CD4-positive, alpha-beta memory T cell (primary cell): ENCODE measurements at regions not wholly inside any gene's neighbourhood (a gene's known extent, or its start where the extent isn't known, plus 50 kb on each side); places are given as distances from the start of the nearest gene placed in this dataset.

Source experiments
- CTCF ChIA-PET: fragments of 350-600 bp; sonication (Branson Sonifier 250); formaldehyde crosslinking; loops from one replicate; lab custom pipeline; 2021; ENCODE audit warnings: inconsistent platforms; ENCODE audit not compliant: partially characterized antibody; lab: Charles Lee
- POLR2A ChIA-PET: fragments of 350-600 bp; sonication (Branson Sonifier 250); formaldehyde crosslinking; loops from one replicate; lab custom pipeline; 2021; ENCODE audit not compliant: partially characterized antibody; lab: Charles Lee
- DNase-seq, 5 donors: peaks; one replicate each; pipeline versions ENCODE4 v3.0.0 to v3.0.0-alpha.2; 2020 to 2022; ENCODE audit warnings: mixed read lengths in 1 of 5
- H3K27ac ChIP-seq: one replicate; pipeline ENCODE4 v1.7.0; 2013; ENCODE audit warnings: low read depth, low read length
- H3K27me3 ChIP-seq: 2 replicates; pipeline ENCODE4 v1.7.0; 2013; ENCODE audit warnings: mild to moderate bottlenecking, low read length, moderate library complexity; ENCODE audit not compliant: insufficient read depth
- H3K36me3 ChIP-seq: 2 replicates; pipeline ENCODE4 v1.7.0; 2013; ENCODE audit warnings: mild to moderate bottlenecking, low read length, moderate library complexity; ENCODE audit not compliant: insufficient read depth
- H3K4me1 ChIP-seq: 2 replicates; pipeline ENCODE4 v1.7.0; 2013; ENCODE audit warnings: mild to moderate bottlenecking, low read length, moderate library complexity; ENCODE audit not compliant: insufficient read depth
- H3K4me3 ChIP-seq, 2 donors: one replicate each; pipeline ENCODE4 v1.7.0; 2013; ENCODE audit warnings: low read length in 2 of 2, mild to moderate bottlenecking in 1 of 2
- H3K9me3 ChIP-seq, 2 donors: one replicate each; pipeline ENCODE4 v1.7.0; 2013; ENCODE audit warnings: low read length in 2 of 2, control low read depth in 1 of 2; ENCODE audit not compliant: control insufficient read depth in 1 of 2
- H3K27ac Mint-ChIP-seq, 7 donors: one replicate each; pipeline ENCODE4 v1.8.0; 2020 to 2021; ENCODE audit warnings: mixed read lengths in 7 of 7, mild to moderate bottlenecking in 6 of 7, inconsistent platforms in 3 of 7, moderate library complexity in 3 of 7
- H3K27me3 Mint-ChIP-seq, 2 donors: one replicate each; pipeline ENCODE4 v1.8.0; 2020 to 2021; ENCODE audit warnings: mixed read lengths in 2 of 2
- H3K36me3 Mint-ChIP-seq, 2 donors: one replicate each; pipeline ENCODE4 v1.8.0; 2020 to 2021; ENCODE audit warnings: mixed read lengths in 2 of 2, inconsistent platforms in 1 of 2, mild to moderate bottlenecking in 1 of 2
- H3K4me1 Mint-ChIP-seq, 4 donors: one replicate each; pipeline ENCODE4 v1.8.0; 2020 to 2021; ENCODE audit warnings: mixed read lengths in 4 of 4, mild to moderate bottlenecking in 1 of 4
- H3K4me3 Mint-ChIP-seq, 8 donors: one replicate each; pipeline ENCODE4 v1.8.0; 2020 to 2021; ENCODE audit warnings: mixed read lengths in 8 of 8, mild to moderate bottlenecking in 7 of 8, moderate library complexity in 6 of 8, inconsistent platforms in 3 of 8
- H3K9me3 Mint-ChIP-seq, 8 donors: one replicate each; pipeline ENCODE4 v1.8.0; 2020 to 2021; ENCODE audit warnings: mixed read lengths in 8 of 8, mild to moderate bottlenecking in 5 of 8, inconsistent platforms in 3 of 8, moderate library complexity in 1 of 8
- intact Hi-C: fragments of 100-400 bp; cut with micrococcal nuclease; formaldehyde crosslinking; loops from one replicate; pipeline ENCODE4 v1.15.1; 2023

DNA sequence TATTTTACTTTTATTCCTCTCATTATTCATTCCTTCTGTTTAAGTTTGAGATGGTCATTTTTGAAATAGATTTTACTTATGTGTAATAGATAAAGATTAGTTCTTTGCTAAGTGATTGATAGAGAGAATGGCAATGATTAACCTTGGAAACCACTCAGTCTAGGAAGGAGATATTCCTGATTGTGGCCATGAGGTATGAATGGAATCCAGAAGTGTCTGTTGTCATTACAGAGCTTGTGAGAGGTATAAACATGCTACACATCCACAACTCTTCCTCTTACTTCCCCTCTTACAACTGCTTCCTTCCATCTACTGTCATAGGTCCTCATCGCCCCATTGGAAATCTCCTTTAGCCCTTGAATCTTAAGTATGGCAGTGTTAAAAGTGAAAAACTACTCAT, 988.8 kb upstream of the B3GALT2 start:
- intact Hi-C loops = no loop called here
- CTCF ChIA-PET = no interaction called here
- Mint-ChIP-seq H3K4me3 (no peak overlapping the region), H3K27me3 (no peaks in the 10 kb centered on the region), H3K27ac (no peak overlapping the region), H3K9me3 (peaks cover 0 to 8% (median 0%) of the 10 kb centered on the region in 8 donors), H3K4me1 (no peaks in the 10 kb centered on the region), H3K36me3 (peaks cover 0 to 3% of the 10 kb centered on the region in 2 donors)
- no peak for DNase-seq
- Histone ChIP-seq H3K4me3 (no peak overlapping the region), H3K27me3 (no peaks in the 10 kb centered on the region), H3K36me3 (no peaks in the 10 kb centered on the region), H3K27ac (no peak overlapping the region), H3K9me3 (no peaks in the 10 kb centered on the region), H3K4me1 (no peaks in the 10 kb centered on the region)
- POLR2A ChIA-PET = no interaction called here

DNA sequence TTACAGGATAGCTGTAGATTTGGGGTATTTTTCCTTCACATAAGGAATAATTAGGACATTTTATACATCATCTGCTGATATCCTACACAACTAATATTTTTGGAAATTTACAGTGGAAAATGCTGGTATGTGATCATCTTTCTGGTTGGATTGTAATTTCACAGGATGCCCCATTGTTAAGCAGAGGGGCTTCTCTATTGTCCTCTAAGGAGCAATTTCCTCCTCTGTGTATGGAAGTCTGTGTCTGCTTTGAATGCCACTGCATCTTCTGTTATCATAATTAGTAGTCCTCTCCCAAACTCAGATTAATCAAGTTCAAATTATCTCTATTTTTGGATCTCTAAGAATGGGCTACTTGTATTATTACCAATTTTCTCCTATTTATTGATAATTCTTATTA, 988.1 kb upstream of the B3GALT2 start:
- Mint-ChIP-seq H3K27ac (no peak overlapping the region), H3K36me3 (peaks cover 0 to 3% of the 10 kb centered on the region in 2 donors), H3K27me3 (no peaks in the 10 kb centered on the region), H3K4me1 (no peaks in the 10 kb centered on the region), H3K9me3 (peaks cover 0 to 8% (median 0%) of the 10 kb centered on the region in 8 donors), H3K4me3 (no peak overlapping the region)
- Histone ChIP-seq H3K36me3 (no peaks in the 10 kb centered on the region), H3K4me3 (no peak overlapping the region), H3K27ac (no peak overlapping the region), H3K9me3 (no peaks in the 10 kb centered on the region), H3K4me1 (no peaks in the 10 kb centered on the region), H3K27me3 (no peaks in the 10 kb centered on the region)
- intact Hi-C loops = no loop called here
- ChIA-PET POLR2A (no interaction called here), CTCF (no interaction called here)
- no peak for DNase-seq

DNA sequence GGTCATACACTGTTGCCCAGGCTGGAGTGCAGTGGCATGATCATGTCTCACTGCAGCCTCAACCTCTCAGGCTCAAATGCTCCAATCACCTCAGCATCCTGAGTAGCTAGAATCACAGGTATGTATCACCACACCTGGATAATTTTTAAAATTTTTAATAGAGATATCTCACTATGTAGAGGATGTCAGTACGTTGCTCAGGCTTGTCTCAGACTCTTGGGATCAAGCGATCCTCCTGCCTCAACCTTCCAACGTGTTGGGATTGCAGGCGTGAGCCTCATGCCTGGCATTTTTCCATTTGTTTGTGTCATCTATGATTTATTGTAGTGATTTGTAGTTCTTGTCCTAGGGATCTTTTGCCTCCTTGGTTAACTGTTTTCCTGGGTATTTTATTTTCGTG, 985.2 kb upstream of the B3GALT2 start:
- no peak overlapping the region for H3K27ac Mint-ChIP-seq
- H3K27me3 Mint-ChIP-seq = no peaks in the 10 kb centered on the region
- Histone ChIP-seq H3K36me3 (no peaks in the 10 kb centered on the region), H3K9me3 (no peaks in the 10 kb centered on the region), H3K27me3 (no peaks in the 10 kb centered on the region), H3K4me1 (no peaks in the 10 kb centered on the region), H3K4me3 (no peak overlapping the region), H3K27ac (no peak overlapping the region)
- intact Hi-C loops = no loop called here
- peaks cover 0 to 12% (median 2%) of the 10 kb centered on the region in 8 donors for H3K9me3 Mint-ChIP-seq
- peak overlapping the region in 1 of 8 donors; percentile 55 for H3K4me3 Mint-ChIP-seq
- ChIA-PET CTCF (no interaction called here), POLR2A (no interaction called here)
- no peaks in the 10 kb centered on the region for H3K4me1 Mint-ChIP-seq
- H3K36me3 Mint-ChIP-seq = peaks cover 3 to 4% of the 10 kb centered on the region in 2 donors
- no peak for DNase-seq

DNA sequence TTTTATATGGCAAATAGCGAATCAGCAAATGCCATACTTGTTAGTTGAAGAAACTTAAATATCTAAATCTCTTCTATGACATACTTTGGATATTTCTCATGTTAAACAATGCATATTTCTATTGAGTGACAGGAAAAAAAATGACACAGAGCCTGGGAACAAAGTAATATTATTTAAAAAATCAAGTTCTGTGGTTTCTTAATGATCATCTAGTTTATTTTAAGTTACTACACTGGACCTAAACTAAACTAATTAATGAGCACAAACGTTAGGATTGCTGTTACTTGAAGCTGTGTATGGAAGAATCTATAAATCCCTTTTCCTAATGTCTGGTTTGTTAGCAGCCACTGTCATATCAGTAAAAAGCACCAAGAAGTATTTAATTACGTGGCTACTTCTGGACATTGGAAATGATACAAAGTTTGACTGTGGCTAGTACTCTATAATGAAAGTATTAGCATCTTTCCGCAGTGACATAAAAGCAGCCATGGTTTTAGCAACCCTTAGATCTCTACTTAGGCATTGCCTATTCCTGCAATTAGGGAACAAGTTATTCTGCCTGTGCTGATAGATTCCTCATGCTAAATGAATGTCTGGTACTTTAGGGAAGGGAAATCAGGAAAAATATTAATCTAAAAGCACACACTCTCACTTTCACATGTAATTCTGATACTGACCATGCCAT, 981.7 kb upstream of the B3GALT2 start:
- Mint-ChIP-seq H3K36me3 (peaks cover 4% of the 10 kb centered on the region in 2 donors), H3K4me3 (no peak overlapping the region), H3K4me1 (no peaks in the 10 kb centered on the region), H3K27ac (no peak overlapping the region), H3K9me3 (peaks cover 0 to 12% (median 2%) of the 10 kb centered on the region in 8 donors), H3K27me3 (no peaks in the 10 kb centered on the region)
- no peaks in the 10 kb centered on the region for H3K36me3 ChIP-seq
- intact Hi-C loops = loop anchor here (10.0 kb wide), 2 partner anchors 117 to 983 kb away; partner anchors contain the start of gene B3GALT2
- no peak overlapping the region for H3K4me3 ChIP-seq
- ChIA-PET CTCF (no interaction called here), POLR2A (no interaction called here)
- no peaks in the 10 kb centered on the region for H3K27me3 ChIP-seq
- H3K4me1 ChIP-seq = no peaks in the 10 kb centered on the region
- no peak overlapping the region for H3K27ac ChIP-seq
- no peaks in the 10 kb centered on the region for H3K9me3 ChIP-seq
- DNase-seq = no peak

DNA sequence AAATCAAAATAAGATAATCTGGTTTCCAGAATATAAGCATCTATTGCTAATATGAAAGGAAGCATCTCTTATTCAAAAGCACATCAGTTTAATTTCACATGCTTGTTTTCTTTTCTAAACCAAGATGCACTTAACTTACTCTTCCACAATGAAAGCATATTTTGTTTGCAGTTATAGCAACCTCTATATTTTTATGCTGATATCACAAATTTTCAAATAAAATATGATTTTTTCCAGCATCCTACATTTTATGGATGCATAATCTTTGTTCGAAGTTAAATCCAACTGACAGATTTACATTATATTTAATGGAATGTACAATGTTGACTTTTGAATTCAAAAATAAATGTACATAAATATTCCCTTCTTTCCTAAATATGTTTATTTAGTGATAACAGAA, 978.3 kb upstream of the B3GALT2 start:
- DNase-seq = no peak
- no peak overlapping the region for H3K4me3 Mint-ChIP-seq
- peaks cover 0 to 4% (median 2%) of the 10 kb centered on the region in 8 donors for H3K9me3 Mint-ChIP-seq
- Histone ChIP-seq H3K36me3 (no peaks in the 10 kb centered on the region), H3K27me3 (no peaks in the 10 kb centered on the region), H3K27ac (no peak overlapping the region), H3K9me3 (no peaks in the 10 kb centered on the region), H3K4me3 (no peak overlapping the region), H3K4me1 (no peaks in the 10 kb centered on the region)
- H3K27me3 Mint-ChIP-seq = no peaks in the 10 kb centered on the region
- no peak overlapping the region for H3K27ac Mint-ChIP-seq
- H3K36me3 Mint-ChIP-seq = peaks cover 4 to 15% of the 10 kb centered on the region in 2 donors
- POLR2A ChIA-PET = no interaction called here
- CTCF ChIA-PET = no interaction called here
- intact Hi-C loops = loop anchor here (10.0 kb wide), 2 partner anchors 120 to 980 kb away; partner anchors contain the start of gene B3GALT2
- H3K4me1 Mint-ChIP-seq = peaks cover 0 to 3% (median under 1%) of the 10 kb centered on the region in 4 donors

DNA sequence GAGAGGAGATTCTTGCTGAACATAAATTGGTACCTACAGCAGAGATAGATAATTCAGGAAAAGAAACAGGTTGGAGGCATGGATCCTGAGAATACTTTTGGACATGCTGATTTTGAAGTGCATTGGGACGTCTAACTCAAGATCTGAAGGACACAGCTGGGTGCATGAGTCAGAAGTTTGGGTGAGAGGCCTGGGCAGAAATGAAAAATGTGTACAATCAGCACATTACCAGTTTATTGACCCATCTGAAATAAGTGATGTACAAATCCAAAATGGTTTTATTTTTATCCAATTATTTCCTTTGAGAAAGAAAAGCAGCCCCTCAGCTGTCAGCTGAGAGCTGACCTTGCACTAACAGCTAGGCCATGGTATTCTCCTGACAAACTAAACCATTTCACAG, 975.2 kb upstream of the B3GALT2 start:
- CTCF ChIA-PET = interaction anchor here (1.1 to 1.4 kb wide), 3 partner anchors 9 to 289 kb away, joined by 3 to 4 read pairs (median 3); no protein-coding TSS in a partner anchor

DNA sequence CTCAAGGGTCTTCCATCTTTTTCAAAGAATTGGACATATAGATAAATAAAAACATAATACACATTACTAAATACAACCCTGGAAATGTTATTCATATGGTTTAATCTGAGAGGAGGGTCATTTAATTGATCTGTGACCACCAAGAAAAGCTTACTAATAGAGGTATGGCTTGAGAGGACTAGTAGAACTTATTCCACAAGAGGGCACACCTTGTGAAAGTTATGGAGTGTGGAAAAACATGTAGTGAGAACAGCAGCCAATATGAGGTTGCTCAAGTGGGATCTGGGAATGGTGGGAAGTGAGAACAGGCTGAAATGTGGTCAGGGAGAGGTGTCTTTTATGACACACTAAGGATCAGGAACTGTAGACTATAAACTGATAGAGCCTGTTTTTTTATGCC, 973.5 kb upstream of the B3GALT2 start:
- no peak overlapping the region for H3K4me3 ChIP-seq
- Mint-ChIP-seq H3K27ac (no peak overlapping the region), H3K4me1 (peaks cover 0 to 3% (median under 1%) of the 10 kb centered on the region in 4 donors), H3K36me3 (peaks cover 12 to 22% of the 10 kb centered on the region in 2 donors), H3K9me3 (peaks cover 0 to 18% (median 10%) of the 10 kb centered on the region in 8 donors), H3K4me3 (no peak overlapping the region), H3K27me3 (no peaks in the 10 kb centered on the region)
- no peaks in the 10 kb centered on the region for H3K36me3 ChIP-seq
- H3K9me3 ChIP-seq = no peaks in the 10 kb centered on the region
- intact Hi-C loops = loop anchor here (10.0 kb wide), 2 partner anchors 125 to 975 kb away; partner anchors contain the start of gene B3GALT2
- CTCF ChIA-PET = no interaction called here
- DNase-seq = no peak
- H3K4me1 ChIP-seq = no peaks in the 10 kb centered on the region
- no peak overlapping the region for H3K27ac ChIP-seq
- POLR2A ChIA-PET = no interaction called here
- H3K27me3 ChIP-seq = no peaks in the 10 kb centered on the region

More for the DNA sequence above, 975.2 kb upstream of the B3GALT2 start:
- H3K27me3 Mint-ChIP-seq = no peaks in the 10 kb centered on the region
- POLR2A ChIA-PET = interaction anchor here (0.6 to 1.1 kb wide), 3 partner anchors 10 to 826 kb away, joined by 3 to 5 read pairs (median 3); no protein-coding TSS in a partner anchor
- peaks cover 0 to 3% (median under 1%) of the 10 kb centered on the region in 4 donors for H3K4me1 Mint-ChIP-seq
- H3K27ac Mint-ChIP-seq = peak overlapping the region in 1 of 7 donors; percentile 3
- no peak overlapping the region for H3K4me3 ChIP-seq
- H3K9me3 Mint-ChIP-seq = peaks cover 0 to 18% (median 10%) of the 10 kb centered on the region in 8 donors
- H3K27me3 ChIP-seq = no peaks in the 10 kb centered on the region
- H3K9me3 ChIP-seq = no peaks in the 10 kb centered on the region
- no peaks in the 10 kb centered on the region for H3K4me1 ChIP-seq
- no peak overlapping the region for H3K27ac ChIP-seq
- intact Hi-C loops = loop anchor here (10.0 kb wide), 2 partner anchors 123 to 977 kb away; partner anchors contain the start of gene B3GALT2
- H3K4me3 Mint-ChIP-seq = no peak overlapping the region
- H3K36me3 Mint-ChIP-seq = peaks cover 12 to 22% of the 10 kb centered on the region in 2 donors
- DNase-seq = no peak
- no peaks in the 10 kb centered on the region for H3K36me3 ChIP-seq
